Esophagus squamous epithelium (tissue), 4 donors: ENCODE measurements at regions not wholly inside any gene's neighbourhood (a gene's known extent, or its start where the extent isn't known, plus 50 kb on each side); places are given as distances from the start of the nearest gene placed in this dataset.

Experiments used
- POLR2A ChIP-seq, 4 donors: fragments of 450-650 bp; IDR thresholded peaks; one replicate each; pipeline ENCODE4 v1.6.1; 2017; ENCODE audit warnings: antibody characterized with exemption in 4 of 4, mild to moderate bottlenecking in 4 of 4, moderate library complexity in 3 of 4
- TF ChIP-seq, protein P1 (sequence below), 6 experiments: fragments of 450-650 bp in 4 of 6; fragments of 200-600 bp in 2 of 6; sonication (generic) in 2 of 6; IDR thresholded peaks; one replicate each; pipeline ENCODE4 v1.5.1; 2016 to 2019; ENCODE audit warnings: antibody characterized with exemption in 6 of 6, mild to moderate bottlenecking in 4 of 6, moderate library complexity in 4 of 6

GRCh38 chr1:201771466-201771865 lies 57.5 kb upstream of the IPO9 start:
- TF ChIP-seq POLR2A (IDR thresholded peaks at IDR 0.05): no peak
- TF ChIP-seq, protein P1, sequence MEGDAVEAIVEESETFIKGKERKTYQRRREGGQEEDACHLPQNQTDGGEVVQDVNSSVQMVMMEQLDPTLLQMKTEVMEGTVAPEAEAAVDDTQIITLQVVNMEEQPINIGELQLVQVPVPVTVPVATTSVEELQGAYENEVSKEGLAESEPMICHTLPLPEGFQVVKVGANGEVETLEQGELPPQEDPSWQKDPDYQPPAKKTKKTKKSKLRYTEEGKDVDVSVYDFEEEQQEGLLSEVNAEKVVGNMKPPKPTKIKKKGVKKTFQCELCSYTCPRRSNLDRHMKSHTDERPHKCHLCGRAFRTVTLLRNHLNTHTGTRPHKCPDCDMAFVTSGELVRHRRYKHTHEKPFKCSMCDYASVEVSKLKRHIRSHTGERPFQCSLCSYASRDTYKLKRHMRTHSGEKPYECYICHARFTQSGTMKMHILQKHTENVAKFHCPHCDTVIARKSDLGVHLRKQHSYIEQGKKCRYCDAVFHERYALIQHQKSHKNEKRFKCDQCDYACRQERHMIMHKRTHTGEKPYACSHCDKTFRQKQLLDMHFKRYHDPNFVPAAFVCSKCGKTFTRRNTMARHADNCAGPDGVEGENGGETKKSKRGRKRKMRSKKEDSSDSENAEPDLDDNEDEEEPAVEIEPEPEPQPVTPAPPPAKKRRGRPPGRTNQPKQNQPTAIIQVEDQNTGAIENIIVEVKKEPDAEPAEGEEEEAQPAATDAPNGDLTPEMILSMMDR (IDR thresholded peaks at IDR 0.05): no peak
